ENCODE measurements at regions not wholly inside any gene's neighbourhood (a gene's known extent, or its start where the extent isn't known, plus 50 kb on each side); places are given as distances from the start of the nearest gene placed in this dataset.
"Not testable (repeated sequence)": the region's sequence is repeated elsewhere in the genome, so short reads cannot be mapped to it uniquely, and the experiment has no call there.

GRCh38 chr2:110031722-110032327, 83.8 kb downstream of the MALL start:
- not testable (repeated sequence) for TF ChIP-seq CTCF (IDR thresholded peaks at IDR 0.05; ENCODE audit: low read length); EZH2 (optimal IDR thresholded peaks at IDR 0.05; ENCODE audit: low read depth, low read length); EZH2phosphoT487 (IDR thresholded peaks at IDR 0.05; ENCODE audit: low read length)
